GM18951 (cell line): ENCODE measurements at regions not wholly inside any gene's neighbourhood (a gene's known extent, or its start where the extent isn't known, plus 50 kb on each side); places are given as distances from the start of the nearest gene placed in this dataset.
"Not testable (repeated sequence)": the region's sequence is repeated elsewhere in the genome, so short reads cannot be mapped to it uniquely, and the experiment has no call there.

Experiments
- POLR2A ChIP-seq: IDR thresholded peaks from 4 replicates; pipeline ENCODE4 v1.6.1; 2011; ENCODE audit warnings: mild to moderate bottlenecking; ENCODE audit not compliant: insufficient read length, insufficient read depth; ENCODE audit errors: extremely low read depth
- in situ Hi-C: fragments of 300-500 bp; cut with MboI; formaldehyde crosslinking; loops from one replicate; pipeline ENCODE4 v1.12.0; 2022; ENCODE audit warnings: low sequenced_read_pairs, mixed read lengths, inconsistent platforms; ENCODE audit not compliant: unreplicated experiment

- no peak for TF ChIP-seq POLR2A
- in situ Hi-C loops, result no loop called here
Observed at GRCh38 chr4:27934871-27935270, 1074.2 kb downstream of the STIM2 start.

GRCh38 chr4:27946799-27947198, 1086.2 kb downstream of the STIM2 start:
- in situ Hi-C loops, result no loop called here
- TF ChIP-seq POLR2A, result no peak

GRCh38 chr4:27947302-27947701, 1086.7 kb downstream of the STIM2 start:
- no peak for TF ChIP-seq POLR2A
- in situ Hi-C loops, result no loop called here

- no peak for TF ChIP-seq POLR2A
- in situ Hi-C loops, result no loop called here
Observed at GRCh38 chr4:27964095-27964494, 1103.5 kb downstream of the STIM2 start.

GRCh38 chr4:27966664-27967063, 1106.0 kb downstream of the STIM2 start:
- in situ Hi-C loops, result no loop called here
- TF ChIP-seq POLR2A, result no peak

GRCh38 chr4:27973056-27973455, 1112.4 kb downstream of the STIM2 start:
- no peak for TF ChIP-seq POLR2A
- in situ Hi-C loops, result no loop called here

GRCh38 chr4:27973700-27974099, 1113.1 kb downstream of the STIM2 start:
- in situ Hi-C loops, result no loop called here

GRCh38 chr4:27974339-27974738, 1113.7 kb downstream of the STIM2 start:
- in situ Hi-C loops, result no loop called here
- TF ChIP-seq POLR2A, result no peak

More at GRCh38 chr4:27973700-27974099, 1113.1 kb downstream of the STIM2 start:
- no peak for TF ChIP-seq POLR2A

- in situ Hi-C loops, result not testable (repeated sequence)
Observed at GRCh38 chr4:27974881-27975280, 1114.2 kb downstream of the STIM2 start.

- in situ Hi-C loops, result not testable (repeated sequence)
Observed at GRCh38 chr4:27978427-27979109, 1117.9 kb downstream of the STIM2 start.

- in situ Hi-C loops, result no loop called here
Observed at GRCh38 chr4:27985522-27985921, 1124.9 kb downstream of the STIM2 start.

GRCh38 chr4:27986476-27986875, 1125.8 kb downstream of the STIM2 start:
- TF ChIP-seq POLR2A, result no peak

More at GRCh38 chr4:27985522-27985921, 1124.9 kb downstream of the STIM2 start:
- no peak for TF ChIP-seq POLR2A

GRCh38 chr4:28001698-28002097, 1141.1 kb downstream of the STIM2 start:
- TF ChIP-seq POLR2A, result no peak
- in situ Hi-C loops, result no loop called here

More at GRCh38 chr4:27986476-27986875, 1125.8 kb downstream of the STIM2 start:
- in situ Hi-C loops, result no loop called here

GRCh38 chr4:28004520-28004919, 1143.9 kb downstream of the STIM2 start:
- no peak for TF ChIP-seq POLR2A
- in situ Hi-C loops, result no loop called here

GRCh38 chr4:28006021-28006420, 1145.4 kb downstream of the STIM2 start:
- no peak for TF ChIP-seq POLR2A
- in situ Hi-C loops, result no loop called here

- in situ Hi-C loops, result no loop called here
- no peak for TF ChIP-seq POLR2A
Observed at GRCh38 chr4:28007693-28008092, 1147.1 kb downstream of the STIM2 start.
